Activated CD4-positive, alpha-beta T cell treated with anti-CD3 and anti-CD28 coated beads, Interleukin-2, amount 50 U/mL, for 24 hours (primary cell): ENCODE measurements at regions not wholly inside any gene's neighbourhood (a gene's known extent, or its start where the extent isn't known, plus 50 kb on each side); places are given as distances from the start of the nearest gene placed in this dataset.

Experiments used
- DNase-seq, 2 donors: peaks; one replicate each; pipeline ENCODE4 v3.0.0-alpha.2; 2020; ENCODE audit warnings: low read depth in 1 of 2, low spot score in 1 of 2

DNA sequence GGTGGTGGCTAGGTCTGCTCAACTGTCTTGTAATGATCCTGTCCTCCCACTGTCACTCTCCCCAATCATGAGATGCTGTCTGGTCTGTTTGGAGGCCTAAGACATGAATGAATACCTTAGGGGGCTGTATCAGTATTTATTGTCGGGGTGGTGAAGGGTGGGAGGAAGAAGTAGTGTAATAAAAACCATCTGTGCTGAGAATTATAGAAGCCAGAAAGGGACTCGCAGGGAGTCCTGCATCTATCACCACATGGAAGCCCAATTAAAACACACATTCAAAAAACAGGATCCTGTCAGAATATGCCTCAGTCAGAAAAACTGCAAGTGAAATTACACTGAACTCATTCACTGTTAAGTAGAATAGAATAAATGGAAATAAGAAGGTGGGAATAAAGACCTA, 1134.3 kb upstream of the C9orf72 start:
- DNase-seq, result no peak

DNA sequence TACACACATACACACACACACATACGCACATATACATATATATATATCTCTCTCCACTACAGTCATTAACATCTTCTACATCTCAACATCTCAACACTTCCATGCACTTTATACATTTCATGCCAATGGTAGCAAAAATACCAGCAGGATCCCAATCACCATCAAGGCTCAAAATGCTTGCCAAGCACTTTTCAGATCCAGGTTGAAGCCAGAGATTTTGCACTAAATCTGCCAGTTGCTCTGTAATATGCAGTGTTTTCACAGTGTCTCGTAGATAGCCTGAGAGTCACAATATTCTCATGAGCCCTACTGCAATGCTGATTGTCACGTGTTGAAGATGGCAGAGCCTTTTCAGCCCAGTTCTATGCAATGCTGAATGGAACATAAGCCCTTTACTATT, 1140.9 kb upstream of the C9orf72 start:
- DNase-seq, result no peak

DNA sequence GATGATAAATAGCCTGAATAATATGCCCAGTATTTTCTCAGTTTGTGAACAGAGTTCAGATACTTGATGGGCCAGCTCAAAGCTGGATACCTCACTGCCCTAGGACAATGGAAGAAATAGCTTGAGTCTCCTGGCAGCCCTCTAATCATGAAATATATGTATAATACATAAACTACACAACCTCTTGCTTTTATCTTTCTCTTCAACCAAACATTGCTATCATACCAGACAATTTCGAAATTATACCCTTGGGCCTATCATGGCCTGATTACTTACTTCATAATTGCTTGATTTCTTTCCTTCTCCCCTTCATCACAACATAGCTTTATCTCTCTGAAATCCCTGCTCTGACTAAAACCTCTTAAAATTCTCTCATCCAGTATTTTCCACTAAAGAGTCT, 1144.9 kb upstream of the C9orf72 start:
- no peak for DNase-seq

DNA sequence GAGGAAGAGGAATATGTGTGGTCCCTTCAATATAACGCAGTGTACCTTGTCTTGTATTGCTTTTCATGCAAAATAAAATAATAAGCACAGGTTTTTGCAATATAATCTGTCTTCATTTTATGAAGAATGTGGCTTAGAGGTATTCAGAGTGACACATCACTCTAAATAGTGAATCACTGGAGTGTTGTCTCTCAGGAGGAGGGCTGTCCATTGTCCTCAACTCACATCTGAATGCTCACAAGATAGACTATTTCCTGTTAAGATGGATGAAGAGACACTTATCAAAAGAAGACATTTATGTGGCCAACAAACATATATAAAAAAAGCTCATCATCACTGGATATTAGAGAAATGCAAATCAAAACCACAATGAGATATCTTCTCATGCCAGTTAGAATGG, 1147.5 kb upstream of the C9orf72 start:
- no peak for DNase-seq

DNA sequence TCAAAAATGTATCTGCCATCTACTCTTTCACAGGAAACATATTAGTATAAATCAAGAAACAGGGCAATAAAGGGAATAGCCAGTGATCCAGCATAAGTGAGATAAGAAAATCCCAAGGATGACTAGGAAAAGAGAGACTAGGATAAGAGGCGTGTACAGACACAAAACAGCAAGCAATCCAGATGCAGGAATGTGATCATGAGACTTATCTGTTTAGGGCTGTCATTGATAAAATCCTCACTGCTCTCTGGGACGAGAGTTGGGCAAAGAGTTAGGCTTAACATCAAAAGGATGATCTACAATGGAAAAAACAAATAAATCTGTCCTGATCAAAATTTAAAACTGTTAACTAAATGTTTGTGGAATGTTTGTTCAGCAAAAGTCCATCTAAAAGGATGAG, 1156.8 kb upstream of the C9orf72 start:
- DNase-seq, result no peak

DNA sequence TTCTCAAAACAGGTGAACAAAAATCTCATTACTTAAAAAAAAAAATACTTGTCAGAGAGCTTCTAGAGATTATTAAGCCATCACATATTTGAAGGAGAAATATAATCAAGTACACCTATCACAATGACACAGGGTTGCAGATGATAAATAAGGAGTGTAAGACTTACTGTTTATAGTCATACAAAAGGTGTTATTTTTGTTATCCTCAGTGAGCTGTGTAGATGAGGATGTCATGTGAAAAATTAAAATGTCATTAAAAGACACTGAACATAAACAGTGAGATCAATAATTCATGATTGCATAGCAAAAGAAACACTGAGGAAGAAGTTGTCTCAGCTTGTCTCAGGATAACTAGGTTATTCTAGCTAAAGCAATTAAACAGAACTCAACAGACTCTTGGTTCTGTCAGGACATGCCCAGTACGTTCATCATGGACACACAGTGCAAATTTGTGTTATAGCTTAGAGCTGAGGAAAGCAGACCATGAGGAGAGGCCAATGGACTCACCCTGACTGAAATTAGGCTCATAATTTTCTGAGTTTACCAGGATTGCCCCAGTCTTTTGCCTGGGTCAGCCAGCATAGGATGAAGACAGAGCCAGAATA, 1162.6 kb upstream of the C9orf72 start:
- no peak for DNase-seq

DNA sequence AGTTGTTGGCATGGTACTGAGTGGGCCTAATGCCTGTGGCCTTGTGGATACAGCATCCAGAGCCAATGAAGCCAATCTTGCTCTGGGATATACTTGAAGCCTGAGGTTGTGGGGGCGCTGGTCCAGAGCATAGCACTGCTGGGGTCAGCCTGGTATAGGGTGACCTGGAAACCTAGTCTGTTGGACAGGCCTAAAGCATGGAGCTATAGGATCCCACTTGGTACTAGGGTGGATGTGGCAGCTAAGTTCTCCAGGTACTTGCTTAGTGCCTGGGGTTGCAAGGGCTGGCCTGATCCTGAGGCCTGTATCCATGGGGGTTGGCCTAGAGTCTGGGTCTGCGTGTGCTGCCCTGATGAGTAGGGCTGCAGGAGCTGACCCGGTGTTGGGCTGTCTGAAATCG, 1168.2 kb upstream of the C9orf72 start:
- no peak for DNase-seq

DNA sequence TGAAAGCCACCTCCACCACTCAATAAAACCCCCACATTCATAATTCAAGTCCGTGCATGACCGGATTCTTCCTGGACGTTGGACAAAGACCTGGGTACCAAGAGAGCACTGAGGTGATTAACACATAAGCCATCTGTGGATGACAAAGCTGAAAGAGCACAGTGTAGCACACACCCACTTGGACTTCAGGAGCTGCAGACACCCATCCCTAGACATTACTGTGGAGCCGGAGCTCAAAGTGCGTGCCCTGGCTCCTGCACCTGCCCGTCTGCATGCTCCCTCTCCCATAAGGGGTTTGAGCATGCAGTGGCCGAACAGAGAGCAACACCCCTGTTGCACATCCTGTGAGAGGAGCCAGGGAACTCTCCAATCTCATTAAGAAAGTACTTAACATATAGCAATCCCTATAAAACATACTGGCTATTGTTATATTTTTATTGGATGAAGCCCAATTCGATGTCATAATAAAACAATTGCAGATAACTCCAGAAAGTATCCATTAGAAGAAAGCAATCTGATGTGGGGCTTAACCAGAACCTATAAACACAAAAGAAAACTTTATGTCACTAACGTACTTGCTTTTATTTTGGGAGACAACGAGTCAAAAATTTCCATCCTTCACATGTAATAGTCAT, 1174.2 kb upstream of the C9orf72 start:
- DNase-seq, result no peak

DNA sequence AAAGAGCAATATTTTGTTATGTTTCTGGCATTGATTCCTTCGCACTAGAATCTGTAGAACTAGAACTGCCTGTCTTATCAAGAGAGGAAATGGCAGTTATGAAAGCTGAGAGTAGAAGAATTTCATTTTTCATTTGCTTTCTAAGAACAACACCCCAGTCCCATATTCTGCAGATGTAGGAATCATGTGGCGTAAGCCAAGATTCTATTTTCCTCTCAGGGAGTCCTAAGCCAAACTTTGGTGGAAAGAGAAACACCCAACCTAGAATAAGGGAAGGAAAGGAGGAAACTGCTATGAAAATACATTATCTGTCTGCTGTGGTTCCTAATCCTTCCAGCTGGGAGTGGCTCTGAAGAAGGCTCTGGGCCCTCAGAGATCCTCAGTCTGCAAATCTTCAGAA, 1176.9 kb upstream of the C9orf72 start:
- no peak for DNase-seq

DNA sequence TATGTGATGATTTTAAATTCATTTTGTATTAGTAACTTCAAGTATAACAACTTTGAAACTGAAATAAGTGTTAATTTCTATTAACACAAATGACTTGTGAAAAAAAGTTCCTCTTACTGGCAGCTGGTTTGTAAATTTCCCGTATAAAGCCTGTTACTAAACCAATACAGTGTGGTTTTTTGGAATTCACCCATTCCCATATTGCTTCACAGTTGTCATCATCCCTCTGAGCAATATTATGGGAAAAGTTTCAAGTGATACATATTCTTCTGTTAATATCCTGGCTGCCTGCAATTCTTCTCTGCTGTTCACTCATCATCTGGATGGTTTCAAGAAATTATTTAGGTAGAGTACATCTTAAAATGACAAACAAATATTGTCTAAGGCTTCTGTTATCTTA, 1185.1 kb upstream of the C9orf72 start:
- DNase-seq, result no peak

DNA sequence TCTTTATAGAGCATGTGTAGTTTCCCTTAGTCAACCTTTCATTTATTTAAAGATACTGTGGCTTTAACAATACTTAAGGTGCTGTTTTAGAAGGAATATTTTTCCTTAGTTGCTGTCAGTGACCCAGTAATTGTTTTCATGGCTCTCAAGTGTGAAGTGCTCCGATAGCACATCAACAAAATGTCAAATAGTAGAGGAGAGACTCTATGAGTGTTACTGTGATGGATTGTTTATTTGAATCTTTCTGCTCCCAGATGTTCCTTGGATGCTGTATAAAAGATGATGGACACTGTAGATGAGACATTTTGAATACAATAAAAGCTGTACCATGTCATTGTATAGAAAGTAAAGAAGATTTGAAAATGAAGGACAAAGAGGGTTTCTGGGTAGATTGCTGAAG, 1185.7 kb upstream of the C9orf72 start:
- no peak for DNase-seq

DNA sequence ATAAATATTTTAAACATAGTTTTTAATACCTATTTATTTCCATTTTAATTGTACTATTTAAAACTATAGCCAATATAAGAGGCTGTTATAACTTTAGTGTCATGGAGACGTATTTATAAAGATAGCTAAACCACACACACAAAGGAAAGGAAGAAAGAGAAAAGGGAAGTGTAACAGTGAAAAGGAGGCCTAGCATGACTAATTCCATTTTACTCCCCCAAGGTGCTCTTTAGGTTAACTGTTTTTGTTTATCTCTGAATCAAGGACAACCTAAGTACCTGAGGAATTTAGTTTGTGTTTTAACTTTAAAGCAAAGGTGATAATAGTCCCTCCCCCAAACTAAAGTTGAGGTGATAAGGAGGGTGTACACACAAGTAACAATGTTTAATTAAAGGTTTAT, 1188.9 kb upstream of the C9orf72 start:
- no peak for DNase-seq

DNA sequence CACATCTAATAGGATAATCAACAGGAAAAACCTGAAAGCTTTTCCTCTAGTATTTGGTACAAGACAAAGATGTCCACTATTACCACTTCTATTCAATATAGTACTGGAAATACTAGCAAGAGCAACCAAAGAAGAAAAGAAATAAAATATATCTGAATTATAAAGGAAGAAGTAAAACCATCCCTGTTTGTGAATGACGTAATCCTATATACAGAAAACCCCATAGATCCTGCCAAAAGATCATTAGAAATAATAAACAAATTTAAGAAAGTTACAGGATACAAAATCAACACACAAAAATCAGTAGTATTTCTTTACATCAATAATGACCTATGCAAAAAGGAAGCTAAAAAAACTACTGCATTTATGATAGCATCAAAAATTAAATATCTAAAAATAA, 1191.3 kb upstream of the C9orf72 start:
- no peak for DNase-seq

DNA sequence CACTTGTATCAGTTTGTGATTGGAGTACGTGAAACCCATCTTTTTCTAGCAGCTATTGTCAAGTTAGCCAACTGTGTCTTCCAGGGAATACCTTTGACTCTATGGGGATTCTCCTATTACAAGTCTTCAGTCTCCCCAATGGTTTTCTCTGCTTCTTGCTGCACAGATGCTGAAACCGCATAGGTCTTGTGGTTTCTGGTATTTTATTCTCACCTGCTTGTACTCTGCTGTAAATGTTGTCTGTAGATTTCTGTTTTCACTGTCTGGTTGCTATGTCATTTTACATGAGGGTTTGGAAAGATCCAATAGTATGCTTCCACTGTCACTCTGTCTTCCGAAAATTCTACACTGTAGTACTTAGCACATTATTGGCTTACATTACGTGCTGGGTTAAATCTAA, 1196.9 kb upstream of the C9orf72 start:
- no peak for DNase-seq

DNA sequence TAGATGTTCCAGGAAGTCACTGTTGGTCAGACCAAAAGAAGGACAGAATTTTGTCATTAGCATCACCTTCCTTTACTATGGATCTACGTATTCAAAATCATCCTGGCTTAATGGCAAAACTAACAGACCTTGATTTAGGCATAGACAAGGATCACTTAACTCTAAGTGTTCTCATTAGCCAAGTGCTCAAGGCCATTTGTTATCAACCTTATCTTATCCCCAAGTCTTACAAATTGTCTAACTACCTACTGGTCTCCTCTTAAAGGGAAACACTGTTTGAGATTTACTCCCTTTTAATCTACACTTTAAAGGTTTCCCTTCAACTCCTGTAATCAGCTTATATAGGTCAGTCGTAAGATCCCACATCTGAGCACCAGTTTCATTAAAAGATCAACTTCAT, 1197.5 kb upstream of the C9orf72 start:
- no peak for DNase-seq

DNA sequence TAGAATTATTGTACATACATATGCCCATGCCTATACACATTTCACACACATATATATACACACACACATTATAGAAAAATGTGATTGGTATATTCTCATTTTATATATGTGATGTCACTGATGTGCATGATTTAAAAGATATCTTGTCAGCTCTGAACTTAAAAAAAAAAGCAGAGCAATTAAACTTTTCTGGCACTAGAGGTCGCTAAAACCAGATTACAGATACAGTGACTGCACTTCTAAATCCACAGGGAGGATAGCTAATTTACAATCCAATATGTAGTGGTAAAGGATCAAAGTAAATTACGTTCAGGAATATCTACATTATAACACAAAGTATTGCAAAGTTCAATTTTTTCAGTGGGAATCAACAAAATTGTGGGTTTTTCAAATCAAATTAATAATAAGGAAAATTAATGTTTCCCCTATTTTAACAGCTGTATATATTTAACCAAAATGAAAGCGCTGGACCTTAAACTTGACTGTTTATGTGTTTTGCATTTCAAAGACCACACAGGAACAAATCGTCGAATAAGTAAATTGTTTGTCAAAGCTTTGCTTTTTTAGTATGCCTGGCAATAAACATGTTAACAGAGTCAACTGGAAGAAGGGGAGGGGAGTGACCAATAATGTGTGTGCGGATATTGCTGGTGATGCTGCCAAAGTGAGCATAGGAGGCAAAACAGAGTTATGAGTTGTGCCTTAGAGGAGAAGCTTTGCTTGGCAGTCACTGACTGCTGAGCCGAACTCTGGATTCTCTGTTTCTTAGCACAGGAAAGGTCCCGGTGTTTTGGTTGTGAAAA, 1201.4 kb upstream of the C9orf72 start:
- no peak for DNase-seq

DNA sequence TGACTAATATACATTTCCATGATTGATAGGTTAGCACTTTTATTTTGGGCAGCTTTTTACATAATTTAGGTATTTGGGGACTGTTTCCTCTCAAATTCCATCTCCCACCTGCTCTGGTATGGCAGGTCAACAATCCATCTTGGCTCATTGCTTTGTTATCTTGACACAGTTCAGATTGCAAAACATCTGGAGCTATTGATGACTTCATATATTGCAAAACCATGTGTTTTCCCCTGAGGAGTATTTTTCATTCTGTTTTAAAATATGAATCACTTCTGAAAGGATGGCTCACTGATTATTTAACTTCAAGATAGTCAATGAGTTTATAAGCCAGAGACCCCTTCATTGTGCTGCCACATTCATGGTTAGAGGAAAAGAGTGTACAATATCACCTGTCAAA, 1206.0 kb upstream of the C9orf72 start:
- DNase-seq, result no peak

DNA sequence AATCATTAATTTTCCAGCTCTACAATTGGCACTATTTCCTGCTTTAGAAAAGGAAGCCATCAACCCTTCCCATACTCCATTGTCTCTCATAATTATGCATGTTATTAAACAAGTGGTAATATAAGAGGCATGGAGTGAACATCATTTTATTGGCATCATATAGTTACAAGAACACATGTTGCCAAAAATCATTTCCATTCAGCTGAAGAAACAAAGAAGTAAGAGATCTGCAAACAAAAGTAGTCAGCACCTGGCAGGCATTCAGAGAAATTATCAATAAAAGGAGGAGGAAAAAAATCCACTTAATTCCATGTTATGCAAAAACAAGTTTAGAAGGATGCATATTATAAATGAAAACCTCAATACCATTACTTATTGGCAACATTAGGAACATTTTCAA, 1208.2 kb upstream of the C9orf72 start:
- no peak for DNase-seq

DNA sequence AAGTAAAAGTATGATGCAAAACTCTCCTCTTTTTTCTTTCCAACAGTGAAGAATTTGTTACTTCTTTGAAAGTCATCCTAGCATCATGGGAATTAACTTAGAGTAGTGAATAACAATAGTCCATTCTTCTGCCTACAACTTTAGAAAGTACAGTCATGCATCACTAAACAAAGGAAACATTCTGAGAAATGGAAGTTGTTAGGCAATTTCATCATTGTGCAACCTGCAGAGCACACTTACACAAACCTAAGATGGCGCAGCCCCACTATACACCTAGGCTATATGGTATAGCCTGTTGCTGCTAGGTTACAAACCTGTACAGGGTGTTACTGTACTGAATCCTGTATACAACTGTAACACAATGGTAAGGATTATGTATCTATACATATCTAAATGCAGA, 1209.3 kb upstream of the C9orf72 start:
- no peak for DNase-seq

DNA sequence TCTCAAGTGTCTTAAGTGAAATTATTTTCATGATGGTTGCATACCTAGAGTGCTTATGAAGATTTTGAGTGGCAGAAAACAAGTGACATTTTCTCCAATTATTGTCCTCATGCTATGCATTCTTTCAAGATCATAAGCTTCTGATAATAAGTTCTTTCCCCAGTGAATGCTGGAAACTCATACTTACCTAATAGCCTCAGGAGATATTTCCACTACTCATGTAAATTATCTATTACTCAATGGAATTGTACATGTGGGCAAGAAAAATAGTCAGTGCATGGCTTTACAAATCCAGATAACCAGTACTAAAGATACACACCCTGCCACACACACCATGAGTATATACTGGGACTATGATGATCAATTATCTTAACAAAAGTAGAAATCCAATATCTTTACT, 1219.4 kb upstream of the C9orf72 start:
- no peak for DNase-seq

DNA sequence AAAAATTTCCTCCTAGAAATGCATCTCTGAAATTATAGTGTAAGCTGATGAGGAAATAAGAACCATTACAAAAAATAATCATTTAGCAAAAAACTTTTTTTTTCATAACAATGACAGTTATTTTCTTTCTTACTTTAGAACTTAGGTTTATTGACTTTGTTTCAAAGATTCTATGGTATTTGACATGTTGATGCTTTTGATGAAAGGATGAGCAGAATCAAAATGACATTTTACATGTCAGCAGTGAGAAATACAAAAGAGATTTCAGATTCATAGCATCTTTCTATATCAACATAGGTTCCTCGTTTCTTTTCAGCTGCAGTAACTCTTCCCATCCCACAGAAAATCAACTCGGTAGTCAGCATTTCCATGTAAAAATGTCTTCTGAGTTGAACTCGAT, 1226.6 kb upstream of the C9orf72 start:
- no peak for DNase-seq

DNA sequence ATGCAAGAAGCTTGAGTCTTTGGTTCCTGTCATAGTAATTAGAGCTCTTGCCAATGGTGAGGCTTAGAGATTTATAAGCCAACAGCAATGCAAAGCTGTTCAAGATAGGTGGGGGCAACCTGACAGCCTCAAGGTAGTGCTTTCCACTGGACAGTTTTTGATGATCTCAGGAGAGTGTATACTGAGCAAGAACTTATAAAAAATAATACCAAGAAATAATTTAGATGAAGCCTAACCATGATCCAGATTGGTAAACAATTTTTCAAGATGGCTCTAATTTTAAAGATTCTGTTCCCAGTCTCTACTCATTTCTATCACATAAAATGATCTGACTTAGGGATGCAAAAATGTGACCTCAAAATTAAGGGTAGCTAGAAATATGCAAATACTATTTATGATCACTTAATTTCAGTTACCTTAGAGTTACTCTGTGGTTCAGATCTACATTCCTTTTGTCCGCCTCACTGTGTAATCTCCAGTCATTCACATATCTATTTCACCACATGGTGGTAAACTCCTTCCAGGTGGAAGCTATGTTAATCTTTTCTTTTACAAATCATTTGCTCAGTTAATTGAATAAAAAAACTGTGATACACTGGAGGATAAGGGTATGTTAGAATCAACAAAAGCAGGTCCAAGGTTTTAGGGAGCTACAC, 1228.0 kb upstream of the C9orf72 start:
- no peak for DNase-seq
